GM23338 (cell line): ENCODE measurements at regions not wholly inside any gene's neighbourhood (a gene's known extent, or its start where the extent isn't known, plus 50 kb on each side); places are given as distances from the start of the nearest gene placed in this dataset.

Experiments used
- ATAC-seq: fragments of 200-7000 bp; cut with Tn5 transposase; 3 replicates; pipeline ENCODE4 v1.9.1; 2020
- DNase-seq: peaks from one replicate; pipeline ENCODE4 v3.0.0-alpha.2; 2015; ENCODE audit warnings: low spot score
- H2AFZ ChIP-seq: fragments of 200-600 bp; sonication (generic); 2 replicates; pipeline ENCODE4 v1.8.0; 2016; ENCODE audit warnings: antibody characterized with exemption, mild to moderate bottlenecking, moderate library complexity
- H3F3A ChIP-seq: fragments of 200-600 bp; sonication (generic); replicated peaks from 2 replicates; pipeline ENCODE4 v1.8.0; 2017; ENCODE audit warnings: antibody characterized with exemption, mixed run types, low read depth
- H3K27ac ChIP-seq: fragments of 200-600 bp; sonication (generic); 2 replicates; pipeline ENCODE4 v1.6.1; 2016; ENCODE audit warnings: low read depth
- H3K27me3 ChIP-seq: fragments of 200-600 bp; sonication (generic); 2 replicates; pipeline ENCODE4 v1.8.0; 2016; ENCODE audit warnings: mild to moderate bottlenecking, mixed run types, moderate library complexity; ENCODE audit not compliant: insufficient read depth
- H3K36me3 ChIP-seq: fragments of 200-600 bp; sonication (generic); 2 replicates; pipeline ENCODE4 v1.8.0; 2016; ENCODE audit warnings: mild to moderate bottlenecking; ENCODE audit not compliant: insufficient read depth
- H3K4me1 ChIP-seq: fragments of 200-600 bp; sonication (generic); 2 replicates; pipeline ENCODE4 v1.8.0; 2016; ENCODE audit warnings: mild to moderate bottlenecking, moderate library complexity; ENCODE audit not compliant: insufficient read depth
- H3K4me2 ChIP-seq: fragments of 200-600 bp; sonication (generic); 2 replicates; pipeline ENCODE4 v1.7.1; 2017; ENCODE audit warnings: mixed run types
- H3K4me3 ChIP-seq: fragments of 200-600 bp; sonication (generic); 2 replicates; pipeline ENCODE4 v1.6.1; 2016; ENCODE audit warnings: mixed run types
- H3K79me2 ChIP-seq: fragments of 200-600 bp; sonication (generic); replicated peaks from 2 replicates; pipeline ENCODE4 v1.8.0; 2017; ENCODE audit warnings: mild to moderate bottlenecking; ENCODE audit not compliant: insufficient read depth
- H3K9me2 ChIP-seq: fragments of 200-600 bp; sonication (generic); 2 replicates; pipeline ENCODE4 v1.8.0; 2017; ENCODE audit not compliant: insufficient read depth
- H4K20me1 ChIP-seq: fragments of 200-600 bp; sonication (generic); replicated peaks from 2 replicates; pipeline ENCODE4 v1.8.0; 2017; ENCODE audit warnings: mild to moderate bottlenecking; ENCODE audit not compliant: insufficient read depth
- H3K27ac Mint-ChIP-seq: 2 replicates; pipeline ENCODE4 v1.8.0; 2020; ENCODE audit warnings: inconsistent platforms, mild to moderate bottlenecking, moderate library complexity, mixed read lengths
- H3K27me3 Mint-ChIP-seq: 3 replicates; pipeline ENCODE4 v1.8.0; 2022; ENCODE audit warnings: low read depth, mild to moderate bottlenecking, moderate library complexity, mixed read lengths, inconsistent platforms; ENCODE audit not compliant: insufficient read depth, poor library complexity
- H3K36me3 Mint-ChIP-seq: 3 replicates; pipeline ENCODE4 v1.8.0; 2021; ENCODE audit warnings: low read depth, mild to moderate bottlenecking, inconsistent platforms, moderate library complexity, mixed read lengths
- H3K4me1 Mint-ChIP-seq: 3 replicates; pipeline ENCODE4 v1.8.0; 2020; ENCODE audit warnings: mild to moderate bottlenecking, inconsistent platforms, mixed read lengths
- H3K4me3 Mint-ChIP-seq: 3 replicates; pipeline ENCODE4 v1.8.0; 2021; ENCODE audit warnings: moderate library complexity, mild to moderate bottlenecking, inconsistent platforms, mixed read lengths
- H3K9me3 Mint-ChIP-seq: 3 replicates; pipeline ENCODE4 v1.8.0; 2020; ENCODE audit warnings: moderate library complexity, mild to moderate bottlenecking, inconsistent platforms, mixed read lengths
- EZH2 ChIP-seq: fragments of 200-600 bp; sonication (generic); IDR thresholded peaks from one replicate; pipeline ENCODE4 v1.8.0; 2017; ENCODE audit warnings: antibody characterized with exemption, mild to moderate bottlenecking, low read depth; ENCODE audit not compliant: unreplicated experiment
- EZH2phosphoT487 ChIP-seq: fragments of 200-600 bp; sonication (generic); IDR thresholded peaks from one replicate; pipeline ENCODE4 v1.8.1; 2018; ENCODE audit warnings: antibody characterized with exemption; ENCODE audit not compliant: unreplicated experiment
- NANOG ChIP-seq: IDR thresholded peaks from 2 replicates; pipeline ENCODE4 v1.6.1; 2016; ENCODE audit warnings: antibody characterized with exemption, borderline replicate concordance
- STAT1 ChIP-seq: IDR thresholded peaks from one replicate; pipeline ENCODE4 v1.6.1; 2016; ENCODE audit warnings: antibody characterized with exemption; ENCODE audit not compliant: unreplicated experiment
- ZNF331 ChIP-seq: fragments of 250-450 bp; sonication (Bioruptor Pico); IDR thresholded peaks from 2 replicates; pipeline ENCODE4 v1.5.0; 2020; ENCODE audit warnings: low read depth, mild to moderate bottlenecking, moderate library complexity
- TF ChIP-seq, protein P1 (sequence below), 2 experiments: fragments of 200-600 bp in 1 of 2; sonication (generic) in 1 of 2; conservative IDR thresholded peaks; 2 replicates each; pipeline versions ENCODE4 v1.5.1 to v1.6.1; 2016 to 2017; ENCODE audit warnings: antibody characterized with exemption in 2 of 2, low read depth in 2 of 2, mild to moderate bottlenecking in 2 of 2, moderate library complexity in 1 of 2
- TF ChIP-seq, protein P2 (sequence below): IDR thresholded peaks from one replicate; pipeline ENCODE4 v1.6.1; 2018; ENCODE audit warnings: antibody characterized with exemption; ENCODE audit not compliant: unreplicated experiment

DNA sequence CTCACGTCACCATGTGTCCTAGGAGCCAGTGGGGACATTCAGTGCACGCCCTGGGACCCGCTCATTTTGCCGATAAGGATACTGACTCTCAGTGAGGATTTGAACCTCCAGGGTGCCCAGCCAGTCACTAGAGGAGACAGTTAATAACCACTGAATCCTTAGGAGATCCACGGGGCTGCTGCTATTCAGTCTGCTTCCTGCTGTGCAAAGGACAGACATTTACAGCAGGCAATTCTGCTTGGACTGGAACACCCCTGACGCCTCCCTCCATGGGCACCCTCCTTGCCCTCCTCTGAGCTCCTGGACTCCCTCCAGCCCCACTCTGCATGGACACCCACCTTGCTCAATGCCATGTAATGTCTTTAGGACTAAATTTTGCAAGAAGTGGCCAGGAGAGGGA lies 265.5 kb downstream of the EIPR1 start (continued):
- TF ChIP-seq, protein P1, sequence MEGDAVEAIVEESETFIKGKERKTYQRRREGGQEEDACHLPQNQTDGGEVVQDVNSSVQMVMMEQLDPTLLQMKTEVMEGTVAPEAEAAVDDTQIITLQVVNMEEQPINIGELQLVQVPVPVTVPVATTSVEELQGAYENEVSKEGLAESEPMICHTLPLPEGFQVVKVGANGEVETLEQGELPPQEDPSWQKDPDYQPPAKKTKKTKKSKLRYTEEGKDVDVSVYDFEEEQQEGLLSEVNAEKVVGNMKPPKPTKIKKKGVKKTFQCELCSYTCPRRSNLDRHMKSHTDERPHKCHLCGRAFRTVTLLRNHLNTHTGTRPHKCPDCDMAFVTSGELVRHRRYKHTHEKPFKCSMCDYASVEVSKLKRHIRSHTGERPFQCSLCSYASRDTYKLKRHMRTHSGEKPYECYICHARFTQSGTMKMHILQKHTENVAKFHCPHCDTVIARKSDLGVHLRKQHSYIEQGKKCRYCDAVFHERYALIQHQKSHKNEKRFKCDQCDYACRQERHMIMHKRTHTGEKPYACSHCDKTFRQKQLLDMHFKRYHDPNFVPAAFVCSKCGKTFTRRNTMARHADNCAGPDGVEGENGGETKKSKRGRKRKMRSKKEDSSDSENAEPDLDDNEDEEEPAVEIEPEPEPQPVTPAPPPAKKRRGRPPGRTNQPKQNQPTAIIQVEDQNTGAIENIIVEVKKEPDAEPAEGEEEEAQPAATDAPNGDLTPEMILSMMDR (conservative IDR thresholded peaks at IDR 0.05; ENCODE audit: low read depth in 2 of 2), result no peak

DNA sequence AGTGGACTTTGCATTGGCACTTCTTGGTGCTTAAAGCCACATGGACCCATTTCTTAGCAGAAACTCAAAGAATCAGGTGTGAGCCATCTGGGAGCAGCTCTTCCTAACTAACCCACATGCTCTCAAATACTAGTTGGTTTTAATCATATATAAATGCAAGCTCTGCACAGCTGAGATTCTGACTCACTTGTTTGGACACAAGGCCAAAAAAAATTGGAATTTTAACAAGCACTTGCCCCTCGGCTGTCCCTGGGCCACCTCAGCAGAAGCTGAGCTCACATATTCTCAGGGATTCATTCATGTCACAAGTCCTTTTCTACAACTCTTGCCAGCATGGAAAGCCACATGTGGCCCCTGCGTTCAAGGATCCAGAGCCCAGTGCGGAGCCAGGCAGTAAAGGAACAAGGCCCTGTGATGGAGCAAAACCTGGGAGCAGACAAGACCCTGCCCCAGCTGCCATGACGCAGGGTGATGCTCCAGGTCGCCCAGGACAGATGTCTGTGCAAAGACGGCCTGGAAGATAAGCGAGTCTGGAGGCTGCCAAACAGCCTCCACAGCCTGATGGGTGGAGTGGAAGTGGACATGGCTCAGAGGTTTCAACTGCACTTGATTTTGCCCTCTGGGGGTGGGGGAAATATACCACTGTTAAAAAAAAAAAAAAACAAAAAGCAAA lies 266.5 kb downstream of the EIPR1 start:
- Mint-ChIP-seq H3K36me3 (no peaks in the 10 kb centered on the region), H3K4me1 (no peaks in the 10 kb centered on the region; the same call in 2 of the 3 replicates), H3K27ac (no peak overlapping the region), H3K9me3 (peaks cover 6% of the 10 kb centered on the region), H3K4me3 (no peak overlapping the region), H3K27me3 (peaks cover 17% of the 10 kb centered on the region)
- no peak for ATAC-seq
- H3K4me3 ChIP-seq, result no peak overlapping the region
- H3K27ac ChIP-seq, result no peak overlapping the region
- DNase-seq, result no peak
- H4K20me1 ChIP-seq, result no peaks in the 10 kb centered on the region
- TF ChIP-seq EZH2 (no peak), ZNF331 (CRISPR knock-in tag) (no peak), STAT1 (no peak), EZH2phosphoT487 (no peak), NANOG (no peak)
- TF ChIP-seq, protein P1 (conservative IDR thresholded peaks at IDR 0.05; ENCODE audit: low read depth in 2 of 2), result no peak
- TF ChIP-seq, protein P2, sequence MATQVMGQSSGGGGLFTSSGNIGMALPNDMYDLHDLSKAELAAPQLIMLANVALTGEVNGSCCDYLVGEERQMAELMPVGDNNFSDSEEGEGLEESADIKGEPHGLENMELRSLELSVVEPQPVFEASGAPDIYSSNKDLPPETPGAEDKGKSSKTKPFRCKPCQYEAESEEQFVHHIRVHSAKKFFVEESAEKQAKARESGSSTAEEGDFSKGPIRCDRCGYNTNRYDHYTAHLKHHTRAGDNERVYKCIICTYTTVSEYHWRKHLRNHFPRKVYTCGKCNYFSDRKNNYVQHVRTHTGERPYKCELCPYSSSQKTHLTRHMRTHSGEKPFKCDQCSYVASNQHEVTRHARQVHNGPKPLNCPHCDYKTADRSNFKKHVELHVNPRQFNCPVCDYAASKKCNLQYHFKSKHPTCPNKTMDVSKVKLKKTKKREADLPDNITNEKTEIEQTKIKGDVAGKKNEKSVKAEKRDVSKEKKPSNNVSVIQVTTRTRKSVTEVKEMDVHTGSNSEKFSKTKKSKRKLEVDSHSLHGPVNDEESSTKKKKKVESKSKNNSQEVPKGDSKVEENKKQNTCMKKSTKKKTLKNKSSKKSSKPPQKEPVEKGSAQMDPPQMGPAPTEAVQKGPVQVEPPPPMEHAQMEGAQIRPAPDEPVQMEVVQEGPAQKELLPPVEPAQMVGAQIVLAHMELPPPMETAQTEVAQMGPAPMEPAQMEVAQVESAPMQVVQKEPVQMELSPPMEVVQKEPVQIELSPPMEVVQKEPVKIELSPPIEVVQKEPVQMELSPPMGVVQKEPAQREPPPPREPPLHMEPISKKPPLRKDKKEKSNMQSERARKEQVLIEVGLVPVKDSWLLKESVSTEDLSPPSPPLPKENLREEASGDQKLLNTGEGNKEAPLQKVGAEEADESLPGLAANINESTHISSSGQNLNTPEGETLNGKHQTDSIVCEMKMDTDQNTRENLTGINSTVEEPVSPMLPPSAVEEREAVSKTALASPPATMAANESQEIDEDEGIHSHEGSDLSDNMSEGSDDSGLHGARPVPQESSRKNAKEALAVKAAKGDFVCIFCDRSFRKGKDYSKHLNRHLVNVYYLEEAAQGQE, result no peak
- H3K36me3 ChIP-seq, result no peaks in the 10 kb centered on the region
- no peak overlapping the region for H2AFZ ChIP-seq
- no peaks in the 10 kb centered on the region for H3K4me1 ChIP-seq
- H3F3A ChIP-seq, result peaks cover 9% of the 10 kb centered on the region
- no peaks in the 10 kb centered on the region for H3K27me3 ChIP-seq
- H3K9me2 ChIP-seq, result no peaks in the 10 kb centered on the region
- H3K79me2 ChIP-seq, result no peaks in the 10 kb centered on the region
- H3K4me2 ChIP-seq, result no peak overlapping the region
